ENCODE measurements at regions not wholly inside any gene's neighbourhood (a gene's known extent, or its start where the extent isn't known, plus 50 kb on each side); places are given as distances from the start of the nearest gene placed in this dataset.

DNA sequence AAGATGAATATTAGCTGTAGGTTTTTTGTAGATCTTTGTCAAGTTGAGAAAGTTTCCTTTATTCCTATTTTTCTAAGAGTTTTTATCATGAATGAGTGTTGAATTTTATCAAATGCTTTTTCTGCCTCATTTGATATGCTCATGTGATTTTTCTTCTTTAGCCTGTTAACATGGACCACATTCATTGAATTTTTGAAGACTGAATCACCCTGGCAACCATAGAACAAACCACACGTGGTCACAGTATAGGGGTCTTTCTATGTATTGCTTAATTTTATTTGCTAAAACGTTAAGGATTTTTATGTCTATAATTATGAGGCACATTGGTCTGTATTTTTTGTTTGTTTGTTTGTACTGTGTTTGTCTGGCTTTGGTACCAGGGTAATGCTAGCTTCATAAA lies 201.7 kb upstream of the CWC22 start:
- TF ChIP-seq, protein P1, sequence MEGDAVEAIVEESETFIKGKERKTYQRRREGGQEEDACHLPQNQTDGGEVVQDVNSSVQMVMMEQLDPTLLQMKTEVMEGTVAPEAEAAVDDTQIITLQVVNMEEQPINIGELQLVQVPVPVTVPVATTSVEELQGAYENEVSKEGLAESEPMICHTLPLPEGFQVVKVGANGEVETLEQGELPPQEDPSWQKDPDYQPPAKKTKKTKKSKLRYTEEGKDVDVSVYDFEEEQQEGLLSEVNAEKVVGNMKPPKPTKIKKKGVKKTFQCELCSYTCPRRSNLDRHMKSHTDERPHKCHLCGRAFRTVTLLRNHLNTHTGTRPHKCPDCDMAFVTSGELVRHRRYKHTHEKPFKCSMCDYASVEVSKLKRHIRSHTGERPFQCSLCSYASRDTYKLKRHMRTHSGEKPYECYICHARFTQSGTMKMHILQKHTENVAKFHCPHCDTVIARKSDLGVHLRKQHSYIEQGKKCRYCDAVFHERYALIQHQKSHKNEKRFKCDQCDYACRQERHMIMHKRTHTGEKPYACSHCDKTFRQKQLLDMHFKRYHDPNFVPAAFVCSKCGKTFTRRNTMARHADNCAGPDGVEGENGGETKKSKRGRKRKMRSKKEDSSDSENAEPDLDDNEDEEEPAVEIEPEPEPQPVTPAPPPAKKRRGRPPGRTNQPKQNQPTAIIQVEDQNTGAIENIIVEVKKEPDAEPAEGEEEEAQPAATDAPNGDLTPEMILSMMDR (IDR thresholded peaks at IDR 0.05) = no peak
- Histone ChIP-seq H3K9me3 (no peaks in the 10 kb centered on the region), H3K27me3 (no peaks in the 10 kb centered on the region), H3K36me3 (no peaks in the 10 kb centered on the region), H3K4me1 (ENCODE audit: control insufficient read depth in 1 of 2, insufficient read depth in 1 of 2, low read depth in 1 of 2, low read length in 1 of 2) (no peaks in the 10 kb centered on the region), H3K4me3 (ENCODE audit: low read depth in 1 of 2, low read length in 1 of 2) (no peak overlapping the region), H3K27ac (no peak overlapping the region)

DNA sequence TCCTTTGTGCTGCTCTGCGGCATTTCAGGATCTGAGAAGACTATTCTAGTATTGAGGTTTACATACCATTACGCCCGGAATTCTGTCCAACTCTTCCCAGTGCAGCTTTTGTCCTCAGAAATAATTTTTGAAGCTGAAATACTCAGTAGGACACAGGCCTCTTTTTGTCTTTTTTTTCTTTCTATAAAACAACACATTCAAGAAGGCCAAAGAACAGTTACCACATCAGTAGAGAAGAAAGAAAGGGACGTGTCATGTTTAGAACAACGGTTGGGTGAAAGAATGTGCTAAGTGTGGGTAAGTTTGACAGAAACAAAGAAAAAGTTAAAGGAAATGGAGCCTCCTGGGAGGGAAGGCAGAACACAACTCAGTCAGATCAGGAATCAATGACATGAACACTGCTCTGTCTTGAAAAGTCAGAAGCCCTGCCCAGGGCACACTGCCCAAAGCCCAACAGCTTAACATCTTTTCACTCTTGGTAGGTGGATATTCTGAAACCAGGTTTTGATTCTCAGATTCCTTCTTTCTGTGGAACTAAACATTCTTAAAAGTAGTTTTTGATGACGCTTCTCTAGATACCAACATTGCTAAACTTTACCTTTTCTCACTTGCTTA lies 198.6 kb upstream of the CWC22 start:
- TF ChIP-seq, protein P1 (IDR thresholded peaks at IDR 0.05) = no peak
- no peaks in the 10 kb centered on the region for H3K36me3 ChIP-seq

DNA sequence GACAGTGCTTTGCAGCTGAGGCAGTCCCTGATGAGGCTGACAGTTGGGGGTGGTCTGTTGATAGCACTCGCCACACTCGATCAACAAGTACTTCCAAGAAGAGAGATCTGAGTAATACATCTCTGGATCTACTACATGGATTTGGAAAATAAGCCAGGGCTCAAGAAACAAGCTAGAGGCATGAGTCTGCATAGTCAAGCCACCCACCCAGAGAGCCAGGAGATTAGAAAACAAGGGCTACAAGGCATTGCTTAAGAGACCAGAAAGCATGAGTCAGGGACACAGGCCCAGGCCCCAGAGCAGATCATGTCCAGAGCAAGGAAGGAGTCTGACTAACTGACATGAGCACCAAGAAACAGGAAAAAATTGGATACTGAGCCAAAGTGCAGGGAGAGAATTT lies 196.9 kb upstream of the CWC22 start:
- H3K4me1 ChIP-seq (ENCODE audit: control insufficient read depth in 1 of 2, insufficient read depth in 1 of 2, low read depth in 1 of 2, low read length in 1 of 2) = no peaks in the 10 kb centered on the region
- H3K27me3 ChIP-seq = no peaks in the 10 kb centered on the region
- no peaks in the 10 kb centered on the region for H3K36me3 ChIP-seq
- no peak overlapping the region for H3K4me3 ChIP-seq (ENCODE audit: low read depth in 1 of 2, low read length in 1 of 2)
- H3K9me3 ChIP-seq = no peaks in the 10 kb centered on the region
- TF ChIP-seq, protein P1 (IDR thresholded peaks at IDR 0.05) = no peak
- no peak overlapping the region for H3K27ac ChIP-seq

More for the DNA sequence above, 198.6 kb upstream of the CWC22 start:
- no peak overlapping the region for H3K4me3 ChIP-seq (ENCODE audit: low read depth in 1 of 2, low read length in 1 of 2)
- H3K9me3 ChIP-seq = no peaks in the 10 kb centered on the region
- no peak overlapping the region for H3K27ac ChIP-seq
- H3K4me1 ChIP-seq (ENCODE audit: control insufficient read depth in 1 of 2, insufficient read depth in 1 of 2, low read depth in 1 of 2, low read length in 1 of 2) = no peaks in the 10 kb centered on the region
- H3K27me3 ChIP-seq = no peaks in the 10 kb centered on the region

DNA sequence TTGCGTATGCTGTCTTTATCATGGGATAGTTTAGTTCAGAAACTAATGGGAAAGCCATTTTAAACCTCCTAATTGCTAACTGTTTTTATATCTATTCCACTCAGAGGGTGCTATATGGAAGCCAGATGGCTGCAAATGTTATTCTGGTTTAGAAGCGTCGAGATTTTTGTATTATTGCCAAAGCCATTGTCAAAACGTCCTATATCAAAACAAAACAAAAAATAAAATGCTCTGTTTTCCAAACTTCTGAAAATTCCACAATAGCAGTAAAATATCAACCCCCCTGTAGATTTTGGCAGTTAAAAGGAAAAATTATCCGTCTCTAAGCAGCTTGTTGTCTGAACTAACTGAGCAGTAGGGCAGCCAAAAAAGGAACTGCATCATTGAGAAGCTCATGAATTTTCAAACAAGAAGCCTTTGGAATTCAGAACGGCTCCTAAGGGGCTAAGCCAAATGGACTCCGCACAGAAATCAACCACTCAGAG lies 195.4 kb upstream of the CWC22 start:
- Histone ChIP-seq H3K9me3 (no peaks in the 10 kb centered on the region), H3K4me3 (ENCODE audit: low read depth in 1 of 2, low read length in 1 of 2) (no peak overlapping the region), H3K36me3 (no peaks in the 10 kb centered on the region), H3K27me3 (no peaks in the 10 kb centered on the region), H3K4me1 (ENCODE audit: control insufficient read depth in 1 of 2, insufficient read depth in 1 of 2, low read depth in 1 of 2, low read length in 1 of 2) (no peaks in the 10 kb centered on the region), H3K27ac (no peak overlapping the region)
- TF ChIP-seq, protein P1 (IDR thresholded peaks at IDR 0.05) = no peak

DNA sequence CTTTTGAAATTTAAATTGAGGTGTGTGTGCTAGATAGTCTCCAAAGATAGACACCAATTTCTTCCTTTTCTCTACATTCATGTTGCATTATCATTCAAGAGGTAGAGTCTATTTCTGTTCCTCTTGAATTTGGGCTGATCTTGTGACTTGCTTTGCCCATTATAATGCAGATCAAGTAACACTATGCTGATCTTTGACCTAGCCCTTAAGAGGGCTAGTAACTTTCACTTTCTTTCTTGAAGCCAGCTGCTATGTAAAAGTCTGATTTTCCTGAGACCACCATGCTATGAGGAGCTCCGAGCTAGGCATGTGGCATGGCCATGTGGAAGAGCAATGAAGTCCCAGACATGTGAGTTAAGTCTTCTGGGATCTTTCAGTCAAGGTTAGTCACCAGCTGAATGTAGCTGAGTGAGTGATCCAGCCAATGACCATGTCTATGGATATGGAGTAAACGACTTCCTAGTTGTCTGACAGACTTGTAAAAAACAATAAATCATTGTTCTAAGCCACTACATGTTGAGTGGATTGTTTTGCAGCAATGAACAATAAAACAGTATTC lies 189.4 kb upstream of the CWC22 start:
- H3K4me3 ChIP-seq (ENCODE audit: low read depth in 1 of 2, low read length in 1 of 2) = no peak overlapping the region
- TF ChIP-seq, protein P1 (IDR thresholded peaks at IDR 0.05) = no peak
- no peaks in the 10 kb centered on the region for H3K36me3 ChIP-seq
- H3K27me3 ChIP-seq = no peaks in the 10 kb centered on the region
- H3K27ac ChIP-seq = no peak overlapping the region
- H3K9me3 ChIP-seq = no peaks in the 10 kb centered on the region
- no peaks in the 10 kb centered on the region for H3K4me1 ChIP-seq (ENCODE audit: control insufficient read depth in 1 of 2, insufficient read depth in 1 of 2, low read depth in 1 of 2, low read length in 1 of 2)

Measured in neutrophil (primary cell).